OCI-LY3 (cell line): ENCODE measurements at regions not wholly inside any gene's neighbourhood (a gene's known extent, or its start where the extent isn't known, plus 50 kb on each side); places are given as distances from the start of the nearest gene placed in this dataset.

Experiments
- H2AFZ ChIP-seq: fragments of 200-600, 300-600 bp; shearing (Covaris generic); 2 replicates; pipeline ENCODE4 v1.6.0; 2014; ENCODE audit warnings: antibody characterized with exemption, low read depth, low read length
- H3K27ac ChIP-seq: fragments of 200-600, 300-600 bp; sonication (generic); 2 replicates; pipeline ENCODE4 v1.5.1; 2014; ENCODE audit warnings: mild to moderate bottlenecking, low read length, moderate library complexity, mixed read lengths
- H3K27me3 ChIP-seq: fragments of 200-600, 300-600 bp; sonication (generic); 2 replicates; pipeline ENCODE4 v1.6.1; 2014; ENCODE audit warnings: low read depth, low read length, mixed read lengths
- H3K36me3 ChIP-seq: fragments of 200-600, 300-600 bp; sonication (generic); replicated peaks from 2 replicates; pipeline ENCODE3; 2014; ENCODE audit warnings: low read depth, low read length, mixed read lengths
- H3K4me1 ChIP-seq: fragments of 300-600, 200-600 bp; sonication (generic); 2 replicates; pipeline ENCODE4 v1.6.1; 2014; ENCODE audit warnings: low read length, mixed read lengths
- H3K4me2 ChIP-seq: fragments of 200-600, 300-600 bp; sonication (generic); 2 replicates; pipeline ENCODE4 v1.6.1; 2014; ENCODE audit warnings: low read length, mixed read lengths
- H3K4me3 ChIP-seq: fragments of 300-600, 200-600 bp; sonication (generic); 2 replicates; pipeline ENCODE4 v1.5.1; 2014; ENCODE audit warnings: antibody characterized with exemption, mild to moderate bottlenecking, low read length, moderate library complexity
- H3K79me2 ChIP-seq: fragments of 300-600, 200-600 bp; shearing (Covaris generic); 2 replicates; pipeline ENCODE4 v1.6.1; 2014; ENCODE audit warnings: mild to moderate bottlenecking, low read length, mixed read lengths
- H3K9ac ChIP-seq: fragments of 300-600, 200-600 bp; shearing (Covaris generic); 2 replicates; pipeline ENCODE4 v1.6.0; 2014; ENCODE audit warnings: mild to moderate bottlenecking, low read length, moderate library complexity
- H3K9me3 ChIP-seq: fragments of 200-600, 300-600 bp; shearing (Covaris generic); 2 replicates; pipeline ENCODE4 v1.6.1; 2014; ENCODE audit warnings: low read length, mixed read lengths; ENCODE audit not compliant: insufficient read depth
- H4K20me1 ChIP-seq: fragments of 200-600, 300-600 bp; sonication (generic); 2 replicates; pipeline ENCODE4 v1.6.1; 2016; ENCODE audit warnings: low read length, mixed read lengths; ENCODE audit not compliant: insufficient read depth
- CTCF ChIP-seq: fragments of 200-600, 300-600 bp; sonication (generic); IDR thresholded peaks from 2 replicates; pipeline ENCODE4 v1.5.1; 2014; ENCODE audit warnings: antibody characterized with exemption, low read length, low read depth
- EZH2phosphoT487 ChIP-seq: fragments of 200-600 bp; shearing (Covaris generic); IDR thresholded peaks from 2 replicates; pipeline ENCODE4 v1.6.1; 2018; ENCODE audit warnings: antibody characterized with exemption, mixed run types, low read depth

DNA sequence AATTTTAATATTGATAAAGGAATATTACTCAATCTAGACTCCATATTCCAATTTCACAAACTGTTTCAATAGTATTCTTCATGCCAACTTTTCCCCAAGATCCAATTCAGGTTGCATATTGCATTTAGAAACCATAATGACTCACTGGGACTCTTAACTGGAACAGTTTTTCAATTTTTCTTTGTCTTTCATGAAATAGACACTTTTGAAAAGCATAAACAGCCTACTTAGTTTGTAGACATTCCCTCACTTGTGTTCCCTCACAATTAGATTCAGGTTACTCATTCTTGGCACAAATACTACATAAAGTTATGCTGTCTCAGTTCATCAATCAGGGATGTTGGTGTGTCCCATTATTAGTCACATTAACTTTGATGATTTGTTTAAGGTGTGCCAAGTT lies 1768.4 kb upstream of the PIK3C3 start:
- Histone ChIP-seq H2AFZ (no peak overlapping the region), H3K9ac (no peak overlapping the region), H3K4me2 (no peak overlapping the region), H3K36me3 (no peaks in the 10 kb centered on the region), H3K27me3 (no peaks in the 10 kb centered on the region), H3K4me1 (no peaks in the 10 kb centered on the region), H3K9me3 (no peaks in the 10 kb centered on the region), H3K4me3 (no peak overlapping the region), H3K79me2 (no peaks in the 10 kb centered on the region), H4K20me1 (no peaks in the 10 kb centered on the region), H3K27ac (no peak overlapping the region)
- TF ChIP-seq EZH2phosphoT487 (no peak), CTCF (no peak)

DNA sequence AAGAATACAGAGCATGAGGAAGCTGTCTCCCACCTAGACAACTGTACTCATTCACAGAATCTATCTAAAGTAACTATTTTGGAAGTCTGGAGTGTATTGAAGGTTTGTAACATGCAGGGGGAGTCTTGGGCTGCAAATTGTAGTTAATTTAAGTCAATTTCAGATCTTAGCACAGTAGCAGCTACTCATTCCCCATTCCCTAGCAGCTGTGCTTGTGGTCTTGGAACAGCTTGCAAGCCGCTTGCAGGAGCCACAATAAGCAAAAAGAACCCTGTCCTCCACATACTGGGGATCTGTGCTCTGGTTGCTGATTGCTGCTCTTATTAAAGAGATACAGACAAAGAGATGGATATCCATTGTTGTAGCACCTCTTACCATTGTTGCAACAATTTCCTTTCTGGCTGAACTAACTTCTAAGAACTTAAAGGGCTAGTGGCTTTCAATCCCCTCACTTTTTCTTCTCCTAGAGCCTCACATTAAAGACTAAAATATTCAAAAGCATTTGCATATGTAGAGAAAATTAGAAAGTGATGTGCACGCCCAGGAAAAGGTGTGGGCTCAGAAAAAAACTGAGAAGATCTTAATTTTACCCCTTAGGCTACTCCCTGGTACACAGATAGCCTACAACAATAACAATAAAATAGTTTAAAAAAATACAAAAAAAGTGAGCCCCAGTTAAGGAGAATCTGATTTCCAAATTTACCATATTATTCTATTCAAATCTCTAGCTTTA lies 1775.1 kb upstream of the PIK3C3 start:
- Histone ChIP-seq H2AFZ (no peak overlapping the region; the same call in 1 of the 2 replicates), H3K36me3 (no peaks in the 10 kb centered on the region), H4K20me1 (no peaks in the 10 kb centered on the region), H3K4me3 (no peak overlapping the region), H3K4me2 (no peak overlapping the region), H3K27ac (no peak overlapping the region), H3K27me3 (no peaks in the 10 kb centered on the region), H3K4me1 (no peaks in the 10 kb centered on the region), H3K79me2 (no peaks in the 10 kb centered on the region), H3K9ac (no peak overlapping the region), H3K9me3 (no peaks in the 10 kb centered on the region)
- TF ChIP-seq CTCF = peak; percentile 18
- no peak for TF ChIP-seq EZH2phosphoT487

- Histone ChIP-seq H3K9ac (no peak overlapping the region), H3K4me1 (no peaks in the 10 kb centered on the region), H4K20me1 (no peaks in the 10 kb centered on the region), H3K9me3 (no peaks in the 10 kb centered on the region), H3K79me2 (no peaks in the 10 kb centered on the region), H3K4me3 (no peak overlapping the region), H3K27ac (no peak overlapping the region), H3K27me3 (no peaks in the 10 kb centered on the region), H3K4me2 (no peak overlapping the region), H2AFZ (no peak overlapping the region), H3K36me3 (no peaks in the 10 kb centered on the region)
- TF ChIP-seq EZH2phosphoT487 = no peak
- no peak for TF ChIP-seq CTCF
These were observed 1787.0 kb upstream of the PIK3C3 start for GRCh38 chr18:40168026-40168425.

DNA sequence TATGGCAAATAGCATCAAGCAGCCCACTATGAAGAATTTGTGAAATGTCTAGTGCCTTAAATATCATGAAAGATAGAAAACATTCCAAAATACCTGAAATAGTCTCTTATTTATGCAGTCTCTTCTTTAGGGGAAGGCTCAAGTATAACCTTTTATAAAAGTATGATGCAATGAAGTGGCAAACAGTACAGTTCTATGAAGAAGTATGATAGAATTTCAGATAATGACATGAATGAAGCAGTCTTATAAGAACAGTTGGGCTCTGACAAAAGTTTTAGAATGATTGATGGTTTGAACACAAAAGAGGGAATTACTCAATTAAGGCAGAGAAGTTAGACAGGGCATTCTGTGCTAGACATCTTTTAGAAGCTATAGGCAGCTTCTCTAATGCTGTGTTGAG lies 1791.8 kb upstream of the PIK3C3 start:
- Histone ChIP-seq H3K27me3 (no peaks in the 10 kb centered on the region), H3K79me2 (no peaks in the 10 kb centered on the region), H3K36me3 (no peaks in the 10 kb centered on the region), H3K4me2 (no peak overlapping the region), H2AFZ (no peak overlapping the region), H3K4me3 (no peak overlapping the region), H4K20me1 (no peaks in the 10 kb centered on the region), H3K27ac (no peak overlapping the region), H3K4me1 (peaks cover 4% of the 10 kb centered on the region), H3K9me3 (no peaks in the 10 kb centered on the region), H3K9ac (no peak overlapping the region)
- TF ChIP-seq CTCF (no peak), EZH2phosphoT487 (no peak)
